ENCODE measurements at regions not wholly inside any gene's neighbourhood (a gene's known extent, or its start where the extent isn't known, plus 50 kb on each side); places are given as distances from the start of the nearest gene placed in this dataset.
"Not testable (repeated sequence)": the region's sequence is repeated elsewhere in the genome, so short reads cannot be mapped to it uniquely, and the experiment has no call there.

DNA sequence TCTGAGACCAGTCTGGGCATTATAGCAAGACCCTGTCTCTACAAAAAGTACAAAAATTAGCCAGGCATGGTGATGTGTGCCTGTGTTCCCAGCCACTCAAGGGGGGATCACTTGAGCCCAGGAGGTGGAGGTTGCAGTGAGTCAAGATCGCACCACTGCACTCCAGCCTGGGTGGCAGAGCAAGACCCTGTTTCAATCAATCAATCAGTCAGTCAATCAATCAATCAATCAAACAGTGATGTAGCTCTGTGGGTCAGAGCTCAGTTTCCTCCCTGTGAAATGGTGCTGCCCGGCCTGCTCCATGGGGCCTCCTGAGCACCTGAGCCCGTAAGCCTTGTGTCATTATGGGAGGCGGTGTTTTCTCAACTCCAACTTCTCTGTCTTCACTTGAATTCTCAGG is 167.1 kb upstream of the CIBAR2 start:
- Mint-ChIP-seq H3K36me3 (ENCODE audit: low read depth) (no peaks in the 10 kb centered on the region), H3K9me3 (no peaks in the 10 kb centered on the region), H3K4me3 (no peak overlapping the region), H3K27me3 (no peaks in the 10 kb centered on the region), H3K4me1 (ENCODE audit: low read depth) (no peaks in the 10 kb centered on the region), H3K27ac (no peak overlapping the region)

- Mint-ChIP-seq H3K9me3 (no peaks in the 10 kb centered on the region), H3K4me1 (ENCODE audit: low read depth) (no peaks in the 10 kb centered on the region), H3K27me3 (no peaks in the 10 kb centered on the region), H3K27ac (no peak overlapping the region), H3K36me3 (ENCODE audit: low read depth) (no peaks in the 10 kb centered on the region), H3K4me3 (no peak overlapping the region)
Measured at GRCh38 chr16:85279825-85280545, 167.7 kb upstream of the CIBAR2 start.

DNA sequence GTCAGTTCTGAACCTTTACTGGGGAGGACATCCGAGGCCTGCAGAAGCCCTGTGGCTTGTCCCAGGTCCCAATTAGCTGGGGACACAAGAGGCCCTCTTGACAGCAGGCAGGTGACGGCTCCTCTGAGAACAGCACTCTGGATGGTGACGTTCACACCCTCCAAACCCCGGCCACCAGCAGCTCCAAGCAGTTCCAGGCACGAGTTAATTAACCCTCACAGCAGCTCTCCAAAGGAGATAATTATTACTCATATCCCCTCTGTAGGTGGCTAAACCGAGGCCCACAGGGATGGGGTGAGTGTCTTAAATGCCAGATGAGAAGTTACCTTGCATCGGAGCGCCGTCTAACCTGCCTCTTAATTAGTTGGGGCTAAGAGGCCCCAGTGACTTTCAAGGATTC is 168.9 kb upstream of the CIBAR2 start:
- Mint-ChIP-seq H3K4me1 (ENCODE audit: low read depth) (no peaks in the 10 kb centered on the region), H3K36me3 (ENCODE audit: low read depth) (no peaks in the 10 kb centered on the region), H3K27me3 (no peaks in the 10 kb centered on the region)

DNA sequence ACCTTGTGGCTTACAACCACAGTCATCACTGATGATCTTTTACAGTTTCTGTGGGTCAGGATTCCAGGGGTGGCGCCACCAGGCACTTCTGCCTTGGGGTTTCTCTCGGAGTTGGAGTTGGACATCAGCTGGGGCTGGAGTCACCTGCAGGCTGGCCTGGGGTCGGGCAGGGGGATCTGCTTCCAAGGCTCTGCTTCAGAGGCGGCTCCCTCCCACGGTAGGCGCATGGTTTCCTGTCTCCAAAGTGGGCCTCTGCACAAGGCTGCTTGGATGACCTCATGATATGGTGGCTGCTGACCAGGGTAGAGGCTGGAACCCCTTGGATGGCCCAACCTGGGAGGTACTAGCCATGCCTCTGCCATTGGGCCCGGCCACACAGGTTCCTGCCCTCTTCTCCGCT is 170.6 kb upstream of the CIBAR2 start:
- H3K9me3 Mint-ChIP-seq = no peaks in the 10 kb centered on the region
- no peak overlapping the region for H3K27ac Mint-ChIP-seq

More for the DNA sequence above, 168.9 kb upstream of the CIBAR2 start:
- Mint-ChIP-seq H3K9me3 (no peaks in the 10 kb centered on the region), H3K4me3 (no peak overlapping the region), H3K27ac (no peak overlapping the region)

GRCh38 chr16:85283305-85284050 is 171.2 kb upstream of the CIBAR2 start:
- no peak overlapping the region for H3K27ac Mint-ChIP-seq
- no peaks in the 10 kb centered on the region for H3K27me3 Mint-ChIP-seq
- H3K36me3 Mint-ChIP-seq (ENCODE audit: low read depth) = no peaks in the 10 kb centered on the region
- H3K4me1 Mint-ChIP-seq (ENCODE audit: low read depth) = no peaks in the 10 kb centered on the region
- no peaks in the 10 kb centered on the region for H3K9me3 Mint-ChIP-seq
- H3K4me3 Mint-ChIP-seq = no peak overlapping the region

More for the DNA sequence above, 170.6 kb upstream of the CIBAR2 start:
- Mint-ChIP-seq H3K4me3 (no peak overlapping the region), H3K4me1 (ENCODE audit: low read depth) (no peaks in the 10 kb centered on the region), H3K27me3 (no peaks in the 10 kb centered on the region), H3K36me3 (ENCODE audit: low read depth) (no peaks in the 10 kb centered on the region)

- H3K27me3 Mint-ChIP-seq = no peaks in the 10 kb centered on the region
- no peaks in the 10 kb centered on the region for H3K4me1 Mint-ChIP-seq (ENCODE audit: low read depth)
- no peak overlapping the region for H3K4me3 Mint-ChIP-seq
- no peaks in the 10 kb centered on the region for H3K36me3 Mint-ChIP-seq (ENCODE audit: low read depth)
- H3K9me3 Mint-ChIP-seq = no peaks in the 10 kb centered on the region
- no peak overlapping the region for H3K27ac Mint-ChIP-seq
Measured at GRCh38 chr16:85284141-85284817, 172.0 kb upstream of the CIBAR2 start.

DNA sequence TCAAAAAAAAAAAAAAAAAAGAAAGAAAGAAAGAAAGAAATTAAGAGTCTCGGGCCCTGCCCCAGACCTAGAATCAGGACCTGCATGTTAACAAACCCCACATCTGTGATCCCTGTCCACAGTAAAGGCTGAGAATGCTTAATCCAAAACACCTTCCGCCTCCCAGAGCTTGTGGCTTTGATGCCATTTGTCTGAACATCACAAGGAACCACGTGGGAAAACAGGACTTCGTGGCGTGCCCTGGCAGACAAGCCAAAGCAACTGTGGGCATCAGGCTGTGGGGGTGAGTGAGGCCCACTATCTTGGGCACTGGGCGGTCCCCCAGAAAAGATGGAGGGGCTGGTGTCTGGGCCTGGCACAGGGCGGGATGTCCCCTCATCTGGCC is 173.4 kb upstream of the CIBAR2 start:
- Mint-ChIP-seq H3K4me1 (ENCODE audit: low read depth) (no peaks in the 10 kb centered on the region), H3K27me3 (no peaks in the 10 kb centered on the region), H3K9me3 (no peaks in the 10 kb centered on the region), H3K4me3 (no peak overlapping the region), H3K27ac (no peak overlapping the region), H3K36me3 (ENCODE audit: low read depth) (no peaks in the 10 kb centered on the region)

GRCh38 chr16:85286066-85286831 is 174.0 kb upstream of the CIBAR2 start:
- H3K27ac Mint-ChIP-seq = no peak overlapping the region
- no peaks in the 10 kb centered on the region for H3K27me3 Mint-ChIP-seq
- no peaks in the 10 kb centered on the region for H3K4me1 Mint-ChIP-seq (ENCODE audit: low read depth)
- H3K9me3 Mint-ChIP-seq = no peaks in the 10 kb centered on the region
- H3K36me3 Mint-ChIP-seq (ENCODE audit: low read depth) = no peaks in the 10 kb centered on the region
- no peak overlapping the region for H3K4me3 Mint-ChIP-seq

- no peaks in the 10 kb centered on the region for H3K4me1 Mint-ChIP-seq (ENCODE audit: low read depth)
- no peaks in the 10 kb centered on the region for H3K9me3 Mint-ChIP-seq
- no peak overlapping the region for H3K27ac Mint-ChIP-seq
- no peaks in the 10 kb centered on the region for H3K27me3 Mint-ChIP-seq
- H3K36me3 Mint-ChIP-seq (ENCODE audit: low read depth) = no peaks in the 10 kb centered on the region
- H3K4me3 Mint-ChIP-seq = no peak overlapping the region
Measured at GRCh38 chr16:85286951-85287814, 174.9 kb upstream of the CIBAR2 start.

DNA sequence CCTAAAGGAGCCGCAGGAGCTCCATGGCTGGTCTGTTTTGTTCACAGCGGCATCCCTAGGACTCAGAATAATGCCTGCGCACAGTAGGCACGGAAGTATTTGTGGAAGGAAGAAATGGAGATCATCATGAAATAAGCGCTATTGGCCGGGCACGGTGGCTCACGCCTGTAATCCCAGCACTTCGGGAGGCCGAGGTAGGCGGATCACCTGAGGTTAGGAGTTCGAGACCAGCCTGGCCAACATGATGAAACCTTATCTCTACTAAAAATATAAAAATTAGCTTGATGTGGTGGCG is 175.5 kb upstream of the CIBAR2 start:
- not testable (repeated sequence) for H3K4me3 Mint-ChIP-seq; H3K27ac Mint-ChIP-seq; H3K27me3 Mint-ChIP-seq; H3K9me3 Mint-ChIP-seq; H3K36me3 Mint-ChIP-seq (ENCODE audit: low read depth); H3K4me1 Mint-ChIP-seq (ENCODE audit: low read depth)

DNA sequence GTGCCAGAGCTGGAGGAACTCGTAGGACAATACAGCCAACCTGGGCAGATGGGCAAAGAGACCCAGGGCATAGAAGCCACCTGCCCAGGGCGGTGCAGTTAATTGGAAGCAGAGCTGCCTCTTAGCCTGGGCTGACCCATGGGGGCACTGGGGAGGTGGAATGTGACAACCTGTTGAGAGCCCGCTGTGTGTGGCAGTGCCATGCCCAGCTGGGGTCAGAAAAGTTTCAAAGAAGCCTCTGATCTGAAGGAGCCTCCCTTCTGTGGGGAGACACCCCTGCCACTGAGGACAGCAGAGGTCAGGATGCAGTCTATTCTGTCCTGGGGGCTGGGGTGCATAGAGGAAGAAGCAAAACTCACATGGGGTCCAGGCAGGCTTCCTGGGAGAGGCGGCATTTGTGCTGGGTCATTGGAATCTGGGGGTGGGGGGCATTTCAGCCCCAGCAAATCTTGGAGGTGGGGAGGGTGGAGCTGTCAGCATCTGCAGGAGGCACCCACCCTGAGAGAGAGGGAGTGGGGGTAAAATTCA is 176.1 kb upstream of the CIBAR2 start:
- H3K27ac Mint-ChIP-seq = no peak overlapping the region
- no peaks in the 10 kb centered on the region for H3K27me3 Mint-ChIP-seq
- H3K4me1 Mint-ChIP-seq (ENCODE audit: low read depth) = no peaks in the 10 kb centered on the region
- no peak overlapping the region for H3K4me3 Mint-ChIP-seq
- H3K36me3 Mint-ChIP-seq (ENCODE audit: low read depth) = no peaks in the 10 kb centered on the region
- H3K9me3 Mint-ChIP-seq = no peaks in the 10 kb centered on the region

DNA sequence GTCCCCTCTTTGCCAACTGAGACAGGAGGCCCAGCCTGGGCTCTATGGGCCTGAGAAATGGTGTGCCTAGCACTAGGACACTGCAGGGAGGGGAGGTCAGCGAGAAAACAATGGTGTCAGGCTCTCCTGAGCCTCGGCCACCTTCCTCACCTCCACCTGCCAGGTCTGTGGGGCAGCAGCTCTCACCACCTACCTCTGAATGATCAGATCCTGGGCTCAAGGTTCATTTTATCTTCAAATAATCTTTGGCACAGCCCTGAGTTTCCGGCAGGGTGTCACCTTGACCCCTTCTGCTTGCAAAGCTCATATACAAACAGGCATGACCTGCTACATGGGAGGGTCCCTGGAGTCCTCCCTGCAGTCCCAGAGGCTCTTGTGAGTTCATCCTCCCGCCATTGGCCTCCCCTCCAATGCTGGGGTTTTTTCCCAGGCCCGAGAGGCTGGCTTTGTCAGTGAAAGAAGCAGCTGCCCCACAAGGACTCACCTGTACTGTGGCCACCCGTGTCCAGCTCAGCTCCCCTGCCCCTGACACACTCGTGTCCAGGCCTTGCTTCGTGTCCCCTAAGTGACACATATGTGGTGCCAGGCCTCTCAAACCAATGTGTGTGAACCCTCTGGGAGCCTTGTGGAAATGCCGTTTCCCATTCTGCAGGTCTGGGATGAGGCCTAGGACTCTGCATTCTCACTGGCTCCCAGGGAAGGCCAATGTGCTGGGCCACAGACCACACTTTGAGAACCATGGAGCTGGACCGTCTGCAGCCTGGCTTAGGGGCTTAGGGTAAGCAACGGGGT is 176.8 kb upstream of the CIBAR2 start:
- no peaks in the 10 kb centered on the region for H3K9me3 Mint-ChIP-seq
- no peaks in the 10 kb centered on the region for H3K4me1 Mint-ChIP-seq (ENCODE audit: low read depth)
- no peaks in the 10 kb centered on the region for H3K36me3 Mint-ChIP-seq (ENCODE audit: low read depth)
- H3K27me3 Mint-ChIP-seq = no peaks in the 10 kb centered on the region
- no peak overlapping the region for H3K27ac Mint-ChIP-seq
- H3K4me3 Mint-ChIP-seq = no peak overlapping the region

GRCh38 chr16:85289760-85290625 is 177.7 kb upstream of the CIBAR2 start:
- H3K27me3 Mint-ChIP-seq = no peaks in the 10 kb centered on the region

More at GRCh38 chr16:85289760-85290625, 177.7 kb upstream of the CIBAR2 start:
- Mint-ChIP-seq H3K4me3 (no peak overlapping the region), H3K27ac (no peak overlapping the region), H3K36me3 (ENCODE audit: low read depth) (no peaks in the 10 kb centered on the region), H3K4me1 (ENCODE audit: low read depth) (no peaks in the 10 kb centered on the region), H3K9me3 (no peaks in the 10 kb centered on the region)

All from stimulated activated naive CD8-positive, alpha-beta T cell treated with anti-CD3 and anti-CD28 coated beads, Interleukin-15, Interleukin-2, amounts not matched to agents 100 ng/mL and 50 ng/mL, for 24 hours (primary cell).